ENCODE measurements at regions not wholly inside any gene's neighbourhood (a gene's known extent, or its start where the extent isn't known, plus 50 kb on each side); places are given as distances from the start of the nearest gene placed in this dataset.
"Not testable (repeated sequence)": the region's sequence is repeated elsewhere in the genome, so short reads cannot be mapped to it uniquely, and the experiment has no call there.

GRCh38 chr1:121538943-121539575 is 354.3 kb downstream of the SRGAP2C start:
- WGBS, 2 donors, result 74 to 79% methylated on average over 2 of the region's 2 CpGs
- TF ChIP-seq POLR2A (IDR thresholded peaks at IDR 0.05) (no peak), CTCF (IDR thresholded peaks at IDR 0.05) (no peak)
- H3K27me3 ChIP-seq, result no peaks in the 10 kb centered on the region
- H3K9me3 ChIP-seq, result no peaks in the 10 kb centered on the region
- DNase-seq, result no peak
- no peak overlapping the region for H3K4me3 ChIP-seq
- H3K4me1 ChIP-seq, result no peaks in the 10 kb centered on the region
- intact Hi-C loops (cut with DNase I; ENCODE audit: low total_unique reads), result no loop called here
- H3K36me3 ChIP-seq (ENCODE audit: low read depth, missing control alignments), result no peaks in the 10 kb centered on the region
- no peak overlapping the region for H3K27ac ChIP-seq

- intact Hi-C loops (cut with DNase I; ENCODE audit: low total_unique reads); H3K27me3 ChIP-seq; H3K4me1 ChIP-seq; DNase-seq; H3K4me3 ChIP-seq; H3K36me3 ChIP-seq (ENCODE audit: low read depth, missing control alignments); H3K27ac ChIP-seq; H3K9me3 ChIP-seq: not testable (repeated sequence)
- 87 to 90% methylated on average over 4 of the region's 4 CpGs for WGBS, 2 donors
Measured at GRCh38 chr1:121543988-121544387, 359.2 kb downstream of the SRGAP2C start.

- H3K4me1 ChIP-seq, result no peaks in the 10 kb centered on the region
- intact Hi-C loops (cut with DNase I; ENCODE audit: low total_unique reads), result no loop called here
- no peaks in the 10 kb centered on the region for H3K36me3 ChIP-seq (ENCODE audit: low read depth, missing control alignments)
- H3K4me3 ChIP-seq, result no peak overlapping the region
- DNase-seq, result no peak
- H3K27ac ChIP-seq, result no peak overlapping the region
- no peaks in the 10 kb centered on the region for H3K27me3 ChIP-seq
- 84 to 87% methylated on average over 2 of the region's 2 CpGs for WGBS, 2 donors
- no peak for TF ChIP-seq POLR2A (IDR thresholded peaks at IDR 0.05)
- no peak for TF ChIP-seq CTCF (IDR thresholded peaks at IDR 0.05)
- H3K9me3 ChIP-seq, result no peaks in the 10 kb centered on the region
Measured at GRCh38 chr1:121544500-121544899, 359.7 kb downstream of the SRGAP2C start.

GRCh38 chr1:121545899-121546298 is 361.1 kb downstream of the SRGAP2C start:
- 92% methylated on average over 2 of the region's 3 CpGs; no CpG with 5 or more reads in 1 of the 2 donors for WGBS, 2 donors
- H3K4me1 ChIP-seq; H3K36me3 ChIP-seq (ENCODE audit: low read depth, missing control alignments); H3K27ac ChIP-seq; DNase-seq; H3K4me3 ChIP-seq; H3K9me3 ChIP-seq; intact Hi-C loops (cut with DNase I; ENCODE audit: low total_unique reads); H3K27me3 ChIP-seq: not testable (repeated sequence)

GRCh38 chr1:121546830-121547591 is 362.2 kb downstream of the SRGAP2C start:
- no peak overlapping the region for H3K4me3 ChIP-seq
- H3K9me3 ChIP-seq, result no peaks in the 10 kb centered on the region
- WGBS, 2 donors, result 61 to 70% methylated on average over 3 of the region's 3 CpGs
- TF ChIP-seq CTCF (IDR thresholded peaks at IDR 0.05) (no peak), POLR2A (IDR thresholded peaks at IDR 0.05) (no peak)
- no peaks in the 10 kb centered on the region for H3K36me3 ChIP-seq (ENCODE audit: low read depth, missing control alignments)
- DNase-seq, result no peak
- intact Hi-C loops (cut with DNase I; ENCODE audit: low total_unique reads), result no loop called here
- H3K27me3 ChIP-seq, result no peaks in the 10 kb centered on the region
- no peak overlapping the region for H3K27ac ChIP-seq
- H3K4me1 ChIP-seq, result no peaks in the 10 kb centered on the region

GRCh38 chr1:121547726-121548125 is 363.0 kb downstream of the SRGAP2C start:
- intact Hi-C loops (cut with DNase I; ENCODE audit: low total_unique reads); H3K4me3 ChIP-seq; H3K4me1 ChIP-seq; H3K36me3 ChIP-seq (ENCODE audit: low read depth, missing control alignments); H3K9me3 ChIP-seq; H3K27ac ChIP-seq; DNase-seq; H3K27me3 ChIP-seq: not testable (repeated sequence)
- WGBS, 2 donors, result 91 to 92% methylated on average over 2 of the region's 2 CpGs

- DNase-seq; H3K36me3 ChIP-seq (ENCODE audit: low read depth, missing control alignments); H3K27me3 ChIP-seq; H3K4me3 ChIP-seq; intact Hi-C loops (cut with DNase I; ENCODE audit: low total_unique reads); H3K4me1 ChIP-seq; H3K27ac ChIP-seq; H3K9me3 ChIP-seq: not testable (repeated sequence)
- 89 to 90% methylated on average over 3 of the region's 3 CpGs for WGBS, 2 donors
Measured at GRCh38 chr1:121550817-121551216, 366.0 kb downstream of the SRGAP2C start.

GRCh38 chr1:121551491-121551890 is 366.7 kb downstream of the SRGAP2C start:
- 74% methylated on average over 2 of the region's 2 CpGs for WGBS, 2 donors

GRCh38 chr1:121556560-121556959 is 371.8 kb downstream of the SRGAP2C start:
- intact Hi-C loops (cut with DNase I; ENCODE audit: low total_unique reads); H3K4me3 ChIP-seq; H3K27ac ChIP-seq; H3K9me3 ChIP-seq; DNase-seq; H3K27me3 ChIP-seq; H3K4me1 ChIP-seq; H3K36me3 ChIP-seq (ENCODE audit: low read depth, missing control alignments): not testable (repeated sequence)
- 73 to 79% methylated on average over 1 of the region's 1 CpG for WGBS, 2 donors

More at GRCh38 chr1:121551491-121551890, 366.7 kb downstream of the SRGAP2C start:
- H3K4me1 ChIP-seq; H3K4me3 ChIP-seq; intact Hi-C loops (cut with DNase I; ENCODE audit: low total_unique reads); H3K27me3 ChIP-seq; H3K9me3 ChIP-seq; DNase-seq; H3K27ac ChIP-seq; H3K36me3 ChIP-seq (ENCODE audit: low read depth, missing control alignments): not testable (repeated sequence)

Measured in testis (tissue), 2 donors.